WTC11 (cell line): ENCODE measurements at regions not wholly inside any gene's neighbourhood (a gene's known extent, or its start where the extent isn't known, plus 50 kb on each side); places are given as distances from the start of the nearest gene placed in this dataset.

Experiments used
- ATAC-seq: fragments of 200-7000 bp; cut with Tn5 transposase; 2 replicates; pipeline ENCODE4 v1.10.0; 2021; ENCODE audit warnings: mild to moderate bottlenecking, moderate library complexity
- CTCF ChIA-PET: fragments of 300-600 bp; sonication (Branson Sonifier 250); formaldehyde crosslinking; loops from one replicate; lab custom pipeline; 2021; ENCODE audit warnings: antibody characterized with exemption; lab: Charles Lee
- POLR2A ChIA-PET: fragments of 350-600 bp; sonication (Branson Sonifier 250); formaldehyde crosslinking; loops from one replicate; lab custom pipeline; 2021; ENCODE audit warnings: antibody characterized with exemption; lab: Charles Lee
- DNase-seq: peaks from one replicate; pipeline ENCODE4 v3.0.0; 2021; ENCODE audit warnings: low spot score
- H3K27ac Mint-ChIP-seq: 2 replicates; pipeline ENCODE4 v1.8.0; 2021; ENCODE audit warnings: mixed read lengths
- H3K27me3 Mint-ChIP-seq: 2 replicates; pipeline ENCODE4 v1.8.0; 2021; ENCODE audit warnings: low read depth, mild to moderate bottlenecking, moderate library complexity, mixed read lengths
- H3K36me3 Mint-ChIP-seq: 2 replicates; pipeline ENCODE4 v1.8.0; 2021; ENCODE audit warnings: mixed read lengths
- H3K4me1 Mint-ChIP-seq: 2 replicates; pipeline ENCODE4 v1.8.0; 2022; ENCODE audit warnings: mixed read lengths
- H3K4me3 Mint-ChIP-seq: 2 replicates; pipeline ENCODE4 v1.8.0; 2021; ENCODE audit warnings: mild to moderate bottlenecking, moderate library complexity, mixed read lengths
- H3K9me3 Mint-ChIP-seq: 2 replicates; pipeline ENCODE4 v1.8.0; 2021; ENCODE audit warnings: mixed read lengths
- CBFB ChIP-seq: sonication (generic); formaldehyde crosslinking; IDR thresholded peaks from 2 replicates; pipeline ENCODE4 v1.8.1; 2022; ENCODE audit warnings: mild to moderate bottlenecking, low read depth, missing genetic modification reagents
- CREM ChIP-seq: sonication (generic); formaldehyde crosslinking; IDR thresholded peaks from 2 replicates; pipeline ENCODE4 v1.8.1; 2022; ENCODE audit warnings: mild to moderate bottlenecking, missing genetic modification reagents, moderate library complexity
- ELF4 ChIP-seq: sonication (generic); formaldehyde crosslinking; IDR thresholded peaks from 2 replicates; pipeline ENCODE4 v1.8.1; 2022; ENCODE audit warnings: low read depth, mild to moderate bottlenecking, moderate library complexity, missing genetic modification reagents
- HMGA2 ChIP-seq: fragments of 250-450 bp; sonication (Bioruptor Pico); IDR thresholded peaks from 2 replicates; pipeline ENCODE4 v1.4.0; 2021; ENCODE audit warnings: mild to moderate bottlenecking, moderate library complexity
- MYBL2 ChIP-seq: sonication (generic); formaldehyde crosslinking; IDR thresholded peaks from 2 replicates; pipeline ENCODE4 v1.8.1; 2023; ENCODE audit warnings: mild to moderate bottlenecking, moderate library complexity, missing genetic modification reagents
- NFE2L1 ChIP-seq: sonication (generic); formaldehyde crosslinking; IDR thresholded peaks from 2 replicates; pipeline ENCODE4 v1.8.1; 2023; ENCODE audit warnings: missing genetic modification reagents
- NFYB ChIP-seq: sonication (generic); formaldehyde crosslinking; conservative IDR thresholded peaks from 2 replicates; pipeline ENCODE4 v1.8.0; 2022; ENCODE audit warnings: low read depth, missing genetic modification reagents
- SMAD3 ChIP-seq: sonication (generic); formaldehyde crosslinking; IDR thresholded peaks from 2 replicates; pipeline ENCODE4 v1.8.0; 2022; ENCODE audit warnings: missing genetic modification reagents, mild to moderate bottlenecking, borderline replicate concordance
- TEAD1 ChIP-seq: sonication (generic); formaldehyde crosslinking; IDR thresholded peaks from 2 replicates; pipeline ENCODE4 v1.8.0; 2022; ENCODE audit warnings: mild to moderate bottlenecking, missing genetic modification reagents
- ZBTB21 ChIP-seq: sonication (generic); formaldehyde crosslinking; IDR thresholded peaks from 2 replicates; pipeline ENCODE4 v1.8.1; 2023; ENCODE audit warnings: mild to moderate bottlenecking, missing genetic modification reagents, borderline replicate concordance
- ZNF219 ChIP-seq: sonication (generic); formaldehyde crosslinking; IDR thresholded peaks from 2 replicates; pipeline ENCODE4 v1.8.0; 2023; ENCODE audit warnings: missing genetic modification reagents, mild to moderate bottlenecking, borderline replicate concordance
- ZNF232 ChIP-seq: sonication (generic); formaldehyde crosslinking; IDR thresholded peaks from 2 replicates; pipeline ENCODE4 v1.8.0; 2022; ENCODE audit warnings: mild to moderate bottlenecking, missing genetic modification reagents
- TF ChIP-seq, protein P1 (sequence below): sonication (generic); formaldehyde crosslinking; IDR thresholded peaks from 2 replicates; pipeline ENCODE4 v1.8.1; 2023; ENCODE audit warnings: mild to moderate bottlenecking, missing genetic modification reagents
- TF ChIP-seq, protein P2 (sequence below): sonication (generic); formaldehyde crosslinking; IDR thresholded peaks from 2 replicates; pipeline ENCODE4 v1.8.0; 2022; ENCODE audit warnings: mild to moderate bottlenecking, missing genetic modification reagents
- TF ChIP-seq, protein P3 (sequence below): sonication (generic); formaldehyde crosslinking; IDR thresholded peaks from 2 replicates; pipeline ENCODE4 v1.8.1; 2022; ENCODE audit warnings: missing genetic modification reagents, borderline replicate concordance
- TF ChIP-seq, protein P4 (sequence below): sonication (generic); formaldehyde crosslinking; IDR thresholded peaks from 2 replicates; pipeline ENCODE4 v1.8.1; 2022; ENCODE audit warnings: mild to moderate bottlenecking, missing genetic modification reagents, moderate library complexity, borderline replicate concordance
- TF ChIP-seq, protein P5 (sequence below): sonication (generic); formaldehyde crosslinking; IDR thresholded peaks from 2 replicates; pipeline ENCODE4 v1.8.0; 2023; ENCODE audit warnings: missing genetic modification reagents
- TF ChIP-seq, protein P6 (sequence below): sonication (generic); formaldehyde crosslinking; conservative IDR thresholded peaks from 2 replicates; pipeline ENCODE4 v1.8.1; 2022; ENCODE audit warnings: mild to moderate bottlenecking, missing genetic modification reagents
- TF ChIP-seq, protein P7 (sequence below): sonication (generic); formaldehyde crosslinking; IDR thresholded peaks from 2 replicates; pipeline ENCODE4 v1.8.1; 2023; ENCODE audit warnings: mild to moderate bottlenecking, missing genetic modification reagents, moderate library complexity
- TF ChIP-seq, protein P8 (sequence below): sonication (generic); formaldehyde crosslinking; IDR thresholded peaks from 2 replicates; pipeline ENCODE4 v1.8.1; 2023; ENCODE audit warnings: mild to moderate bottlenecking, moderate library complexity, missing genetic modification reagents
- TF ChIP-seq, protein P9 (sequence below): sonication (generic); formaldehyde crosslinking; IDR thresholded peaks from 2 replicates; pipeline ENCODE4 v1.8.1; 2023; ENCODE audit warnings: mild to moderate bottlenecking, missing genetic modification reagents
- TF ChIP-seq, protein P10 (sequence below): fragments of 250-450 bp; sonication (Bioruptor Pico); IDR thresholded peaks from 2 replicates; pipeline ENCODE4 v2.1.2; 2022; ENCODE audit warnings: mild to moderate bottlenecking, moderate library complexity

DNA sequence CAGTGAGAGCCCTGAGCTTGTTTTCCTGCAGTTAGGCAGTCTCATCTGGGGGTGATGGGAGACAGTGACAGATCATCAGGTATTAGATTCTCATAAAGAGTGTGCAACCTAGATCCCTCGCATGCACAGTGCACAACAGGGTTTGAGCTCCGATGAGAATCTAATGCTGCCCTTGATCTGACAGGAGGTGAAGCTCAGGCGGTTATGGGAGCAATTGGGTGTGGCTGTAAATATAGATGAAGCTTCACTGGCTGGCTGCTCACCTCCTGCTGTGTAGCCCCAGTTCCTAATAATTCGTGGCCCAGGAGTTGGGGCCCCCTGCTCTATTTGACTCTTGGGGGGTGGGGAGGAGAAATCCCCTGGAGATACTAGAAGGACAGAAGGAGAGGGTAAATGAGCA is 309.4 kb upstream of the STT3B start (continued):
- TF ChIP-seq CBFB, result no peak
- TF ChIP-seq, protein P1, sequence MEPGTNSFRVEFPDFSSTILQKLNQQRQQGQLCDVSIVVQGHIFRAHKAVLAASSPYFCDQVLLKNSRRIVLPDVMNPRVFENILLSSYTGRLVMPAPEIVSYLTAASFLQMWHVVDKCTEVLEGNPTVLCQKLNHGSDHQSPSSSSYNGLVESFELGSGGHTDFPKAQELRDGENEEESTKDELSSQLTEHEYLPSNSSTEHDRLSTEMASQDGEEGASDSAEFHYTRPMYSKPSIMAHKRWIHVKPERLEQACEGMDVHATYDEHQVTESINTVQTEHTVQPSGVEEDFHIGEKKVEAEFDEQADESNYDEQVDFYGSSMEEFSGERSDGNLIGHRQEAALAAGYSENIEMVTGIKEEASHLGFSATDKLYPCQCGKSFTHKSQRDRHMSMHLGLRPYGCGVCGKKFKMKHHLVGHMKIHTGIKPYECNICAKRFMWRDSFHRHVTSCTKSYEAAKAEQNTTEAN, result no peak
- TF ChIP-seq, all 79 proteins: peak for 0

DNA sequence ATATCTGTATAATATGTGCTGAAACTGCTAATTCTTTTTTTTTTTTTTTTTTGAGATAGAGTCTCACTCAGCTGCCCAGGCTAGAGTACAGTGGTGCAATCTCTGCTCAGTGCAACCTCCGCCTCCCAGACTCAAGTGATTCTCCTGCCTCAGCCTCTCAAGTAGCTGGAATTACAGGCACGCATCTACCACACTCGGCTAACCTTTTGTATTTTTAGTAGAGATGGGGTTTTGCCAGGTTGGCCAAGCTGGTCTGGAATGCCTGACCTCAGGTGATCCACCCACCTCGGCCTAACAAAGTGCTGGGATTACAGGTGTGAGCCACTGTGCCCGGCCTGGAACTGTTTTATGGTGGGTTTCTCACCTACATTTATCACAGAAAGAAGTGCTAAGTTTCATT is 307.8 kb upstream of the STT3B start:
- DNase-seq (no peak), ATAC-seq (no peak)
- ChIA-PET CTCF (no interaction called here), POLR2A (interaction anchor here (1.7 kb wide), 1 partner anchor 17 kb away, joined by 4 read pairs; no protein-coding TSS in a partner anchor)
- peaks cover 5% of the 10 kb centered on the region for H3K9me3 Mint-ChIP-seq
- H3K4me1 Mint-ChIP-seq, result peaks cover 20% of the 10 kb centered on the region
- H3K36me3 Mint-ChIP-seq, result no peaks in the 10 kb centered on the region
- no peak overlapping the region for H3K27ac Mint-ChIP-seq
- TF ChIP-seq, protein P2, sequence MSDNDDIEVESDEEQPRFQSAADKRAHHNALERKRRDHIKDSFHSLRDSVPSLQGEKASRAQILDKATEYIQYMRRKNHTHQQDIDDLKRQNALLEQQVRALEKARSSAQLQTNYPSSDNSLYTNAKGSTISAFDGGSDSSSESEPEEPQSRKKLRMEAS, result no peak
- no peak for TF ChIP-seq ZNF219 (CRISPR knock-in tag)
- TF ChIP-seq, protein P3, sequence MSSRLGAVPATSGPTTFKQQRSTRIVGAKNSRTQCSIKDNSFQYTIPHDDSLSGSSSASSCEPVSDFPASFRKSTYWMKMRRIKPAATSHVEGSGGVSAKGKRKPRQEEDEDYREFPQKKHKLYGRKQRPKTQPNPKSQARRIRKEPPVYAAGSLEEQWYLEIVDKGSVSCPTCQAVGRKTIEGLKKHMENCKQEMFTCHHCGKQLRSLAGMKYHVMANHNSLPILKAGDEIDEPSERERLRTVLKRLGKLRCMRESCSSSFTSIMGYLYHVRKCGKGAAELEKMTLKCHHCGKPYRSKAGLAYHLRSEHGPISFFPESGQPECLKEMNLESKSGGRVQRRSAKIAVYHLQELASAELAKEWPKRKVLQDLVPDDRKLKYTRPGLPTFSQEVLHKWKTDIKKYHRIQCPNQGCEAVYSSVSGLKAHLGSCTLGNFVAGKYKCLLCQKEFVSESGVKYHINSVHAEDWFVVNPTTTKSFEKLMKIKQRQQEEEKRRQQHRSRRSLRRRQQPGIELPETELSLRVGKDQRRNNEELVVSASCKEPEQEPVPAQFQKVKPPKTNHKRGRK (CRISPR knock-in tag), result no peak
- TF ChIP-seq MYBL2 (CRISPR knock-in tag), result no peak
- no peak for TF ChIP-seq ELF4 (CRISPR knock-in tag)
- no peak for TF ChIP-seq HMGA2
- TF ChIP-seq, protein P4, sequence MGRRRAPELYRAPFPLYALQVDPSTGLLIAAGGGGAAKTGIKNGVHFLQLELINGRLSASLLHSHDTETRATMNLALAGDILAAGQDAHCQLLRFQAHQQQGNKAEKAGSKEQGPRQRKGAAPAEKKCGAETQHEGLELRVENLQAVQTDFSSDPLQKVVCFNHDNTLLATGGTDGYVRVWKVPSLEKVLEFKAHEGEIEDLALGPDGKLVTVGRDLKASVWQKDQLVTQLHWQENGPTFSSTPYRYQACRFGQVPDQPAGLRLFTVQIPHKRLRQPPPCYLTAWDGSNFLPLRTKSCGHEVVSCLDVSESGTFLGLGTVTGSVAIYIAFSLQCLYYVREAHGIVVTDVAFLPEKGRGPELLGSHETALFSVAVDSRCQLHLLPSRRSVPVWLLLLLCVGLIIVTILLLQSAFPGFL (CRISPR knock-in tag), result no peak
- TF ChIP-seq CREM (CRISPR knock-in tag), result no peak
- TF ChIP-seq, protein P5, sequence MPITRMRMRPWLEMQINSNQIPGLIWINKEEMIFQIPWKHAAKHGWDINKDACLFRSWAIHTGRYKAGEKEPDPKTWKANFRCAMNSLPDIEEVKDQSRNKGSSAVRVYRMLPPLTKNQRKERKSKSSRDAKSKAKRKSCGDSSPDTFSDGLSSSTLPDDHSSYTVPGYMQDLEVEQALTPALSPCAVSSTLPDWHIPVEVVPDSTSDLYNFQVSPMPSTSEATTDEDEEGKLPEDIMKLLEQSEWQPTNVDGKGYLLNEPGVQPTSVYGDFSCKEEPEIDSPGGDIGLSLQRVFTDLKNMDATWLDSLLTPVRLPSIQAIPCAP (CRISPR knock-in tag), result no peak
- TF ChIP-seq, protein P6, sequence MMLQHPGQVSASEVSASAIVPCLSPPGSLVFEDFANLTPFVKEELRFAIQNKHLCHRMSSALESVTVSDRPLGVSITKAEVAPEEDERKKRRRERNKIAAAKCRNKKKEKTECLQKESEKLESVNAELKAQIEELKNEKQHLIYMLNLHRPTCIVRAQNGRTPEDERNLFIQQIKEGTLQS (CRISPR knock-in tag), result no peak
- no peak for TF ChIP-seq SMAD3 (CRISPR knock-in tag)
- no peak for TF ChIP-seq ZBTB21 (CRISPR knock-in tag)
- TF ChIP-seq, protein P7, sequence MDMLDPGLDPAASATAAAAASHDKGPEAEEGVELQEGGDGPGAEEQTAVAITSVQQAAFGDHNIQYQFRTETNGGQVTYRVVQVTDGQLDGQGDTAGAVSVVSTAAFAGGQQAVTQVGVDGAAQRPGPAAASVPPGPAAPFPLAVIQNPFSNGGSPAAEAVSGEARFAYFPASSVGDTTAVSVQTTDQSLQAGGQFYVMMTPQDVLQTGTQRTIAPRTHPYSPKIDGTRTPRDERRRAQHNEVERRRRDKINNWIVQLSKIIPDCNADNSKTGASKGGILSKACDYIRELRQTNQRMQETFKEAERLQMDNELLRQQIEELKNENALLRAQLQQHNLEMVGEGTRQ, result no peak
- no peak for TF ChIP-seq CBFB
- no peak for TF ChIP-seq NFYB
- no peak for TF ChIP-seq ZNF232 (CRISPR knock-in tag)
- H3K4me3 Mint-ChIP-seq, result no peak overlapping the region
- no peaks in the 10 kb centered on the region for H3K27me3 Mint-ChIP-seq

DNA sequence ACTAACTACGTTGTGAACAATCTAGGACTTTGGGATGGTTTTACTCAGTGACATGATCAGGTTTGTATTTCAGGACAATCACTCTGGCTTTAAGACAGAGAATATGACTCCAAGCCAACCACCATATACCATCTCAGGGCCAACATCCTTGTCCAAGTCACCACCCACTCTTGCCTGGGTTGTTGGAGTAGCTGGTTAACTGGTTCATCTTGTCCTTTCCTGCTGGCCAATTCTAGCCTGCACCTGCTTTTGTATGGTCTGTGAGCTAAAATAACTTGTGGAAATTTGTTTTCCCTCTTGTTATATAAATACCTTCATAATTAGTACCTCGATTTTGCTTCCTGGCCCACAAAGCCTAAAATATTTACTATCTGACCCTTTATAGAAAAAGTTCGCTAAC is 306.8 kb upstream of the STT3B start:
- ATAC-seq (no peak), DNase-seq (no peak)
- H3K27ac Mint-ChIP-seq, result no peak overlapping the region
- H3K36me3 Mint-ChIP-seq, result no peaks in the 10 kb centered on the region
- H3K4me1 Mint-ChIP-seq, result peaks cover 20% of the 10 kb centered on the region
- ChIA-PET POLR2A (interaction anchor here (1.7 kb wide), 1 partner anchor 16 kb away, joined by 4 read pairs; no protein-coding TSS in a partner anchor), CTCF (interaction anchor here (0.6 kb wide), 1 partner anchor 456 kb away, joined by 3 read pairs; no protein-coding TSS in a partner anchor)
- no peaks in the 10 kb centered on the region; the same call in 1 of the 2 replicates for H3K9me3 Mint-ChIP-seq
- no peaks in the 10 kb centered on the region for H3K27me3 Mint-ChIP-seq
- no peak overlapping the region for H3K4me3 Mint-ChIP-seq
- TF ChIP-seq, protein P8, sequence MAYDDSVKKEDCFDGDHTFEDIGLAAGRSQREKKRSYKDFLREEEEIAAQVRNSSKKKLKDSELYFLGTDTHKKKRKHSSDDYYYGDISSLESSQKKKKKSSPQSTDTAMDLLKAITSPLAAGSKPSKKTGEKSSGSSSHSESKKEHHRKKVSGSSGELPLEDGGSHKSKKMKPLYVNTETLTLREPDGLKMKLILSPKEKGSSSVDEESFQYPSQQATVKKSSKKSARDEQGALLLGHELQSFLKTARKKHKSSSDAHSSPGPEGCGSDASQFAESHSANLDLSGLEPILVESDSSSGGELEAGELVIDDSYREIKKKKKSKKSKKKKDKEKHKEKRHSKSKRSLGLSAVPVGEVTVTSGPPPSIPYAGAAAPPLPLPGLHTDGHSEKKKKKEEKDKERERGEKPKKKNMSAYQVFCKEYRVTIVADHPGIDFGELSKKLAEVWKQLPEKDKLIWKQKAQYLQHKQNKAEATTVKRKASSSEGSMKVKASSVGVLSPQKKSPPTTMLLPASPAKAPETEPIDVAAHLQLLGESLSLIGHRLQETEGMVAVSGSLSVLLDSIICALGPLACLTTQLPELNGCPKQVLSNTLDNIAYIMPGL (CRISPR knock-in tag), result no peak
- TF ChIP-seq NFYB, result no peak
- TF ChIP-seq, protein P2, result no peak
- TF ChIP-seq, protein P9, sequence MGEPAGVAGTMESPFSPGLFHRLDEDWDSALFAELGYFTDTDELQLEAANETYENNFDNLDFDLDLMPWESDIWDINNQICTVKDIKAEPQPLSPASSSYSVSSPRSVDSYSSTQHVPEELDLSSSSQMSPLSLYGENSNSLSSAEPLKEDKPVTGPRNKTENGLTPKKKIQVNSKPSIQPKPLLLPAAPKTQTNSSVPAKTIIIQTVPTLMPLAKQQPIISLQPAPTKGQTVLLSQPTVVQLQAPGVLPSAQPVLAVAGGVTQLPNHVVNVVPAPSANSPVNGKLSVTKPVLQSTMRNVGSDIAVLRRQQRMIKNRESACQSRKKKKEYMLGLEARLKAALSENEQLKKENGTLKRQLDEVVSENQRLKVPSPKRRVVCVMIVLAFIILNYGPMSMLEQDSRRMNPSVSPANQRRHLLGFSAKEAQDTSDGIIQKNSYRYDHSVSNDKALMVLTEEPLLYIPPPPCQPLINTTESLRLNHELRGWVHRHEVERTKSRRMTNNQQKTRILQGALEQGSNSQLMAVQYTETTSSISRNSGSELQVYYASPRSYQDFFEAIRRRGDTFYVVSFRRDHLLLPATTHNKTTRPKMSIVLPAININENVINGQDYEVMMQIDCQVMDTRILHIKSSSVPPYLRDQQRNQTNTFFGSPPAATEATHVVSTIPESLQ, result no peak
- no peak for TF ChIP-seq TEAD1 (CRISPR knock-in tag)
- no peak for TF ChIP-seq NFE2L1 (CRISPR knock-in tag)
- TF ChIP-seq, protein P10, sequence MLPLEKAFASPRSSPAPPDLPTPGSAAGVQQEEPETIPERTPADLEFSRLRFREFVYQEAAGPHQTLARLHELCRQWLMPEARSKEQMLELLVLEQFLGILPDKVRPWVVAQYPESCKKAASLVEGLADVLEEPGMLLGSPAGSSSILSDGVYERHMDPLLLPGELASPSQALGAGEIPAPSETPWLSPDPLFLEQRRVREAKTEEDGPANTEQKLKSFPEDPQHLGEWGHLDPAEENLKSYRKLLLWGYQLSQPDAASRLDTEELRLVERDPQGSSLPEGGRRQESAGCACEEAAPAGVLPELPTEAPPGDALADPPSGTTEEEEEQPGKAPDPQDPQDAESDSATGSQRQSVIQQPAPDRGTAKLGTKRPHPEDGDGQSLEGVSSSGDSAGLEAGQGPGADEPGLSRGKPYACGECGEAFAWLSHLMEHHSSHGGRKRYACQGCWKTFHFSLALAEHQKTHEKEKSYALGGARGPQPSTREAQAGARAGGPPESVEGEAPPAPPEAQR (CRISPR knock-in tag), result no peak
